HG03159 (cell line): ENCODE measurements at regions not wholly inside any gene's neighbourhood (a gene's known extent, or its start where the extent isn't known, plus 50 kb on each side); places are given as distances from the start of the nearest gene placed in this dataset.

ENCODE experiments used
- ATAC-seq: cut with Tn5 transposase; IDR thresholded peaks from one replicate; pipeline ENCODE4 v1.9.1; 2021; ENCODE audit warnings: mild to moderate bottlenecking, moderate library complexity; ENCODE audit not compliant: unreplicated experiment

GRCh38 chr3:64289622-64290021 lies 64.4 kb upstream of the PRICKLE2 start:
- no peak for ATAC-seq

- no peak for ATAC-seq
Measured at GRCh38 chr3:64278625-64279024, 53.4 kb upstream of the PRICKLE2 start.

- no peak for ATAC-seq
Measured at GRCh38 chr3:64276131-64276530, 50.9 kb upstream of the PRICKLE2 start.
